ENCODE measurements at regions not wholly inside any gene's neighbourhood (a gene's known extent, or its start where the extent isn't known, plus 50 kb on each side); places are given as distances from the start of the nearest gene placed in this dataset.

DNA sequence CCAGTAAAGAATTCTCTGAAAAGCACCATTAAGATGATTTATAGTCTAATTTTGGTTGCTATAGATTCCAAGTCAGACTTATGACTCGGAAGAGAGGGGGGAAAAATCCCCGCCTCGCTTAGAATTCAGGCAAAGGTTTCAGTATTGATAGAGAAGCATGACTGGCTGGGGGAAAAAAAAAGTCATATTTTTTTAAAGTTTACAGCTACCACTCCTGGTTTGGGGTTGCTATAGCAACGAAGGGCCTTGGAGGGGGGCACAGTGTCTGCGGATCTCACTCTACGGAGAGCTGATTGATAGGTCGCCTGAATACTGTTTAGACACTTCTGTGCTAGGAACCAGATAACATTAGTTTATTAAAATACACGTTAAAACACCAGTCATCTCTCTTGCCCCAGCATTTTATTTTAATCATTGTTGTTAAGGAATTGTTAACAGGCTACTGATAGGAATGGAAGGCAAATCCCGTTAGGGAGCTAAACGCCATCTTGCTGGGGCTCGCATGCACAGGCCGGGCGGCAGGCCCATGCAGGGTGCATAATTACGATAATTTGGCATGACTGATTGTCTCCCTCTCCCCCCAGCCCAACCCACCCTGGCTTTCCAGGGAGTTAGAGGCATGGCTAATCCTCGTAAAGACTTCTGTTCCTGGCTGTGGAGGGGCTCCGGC, 380.0 kb upstream of the XYLT1 start:
- 90% methylated on average over 8 of the region's 16 CpGs for WGBS (ENCODE audit: insufficient coverage)
- no peaks in the 10 kb centered on the region for H3K4me1 Mint-ChIP-seq

More for the DNA sequence above, 380.0 kb upstream of the XYLT1 start:
- Histone ChIP-seq H3K27ac (ENCODE audit: low read length in 2 of 2) (no peak overlapping the region), H3K9ac (ENCODE audit: low read length) (no peak overlapping the region), H3K4me1 (ENCODE audit: control insufficient read depth in 2 of 2, insufficient read depth in 2 of 2, low read length in 2 of 2) (no peaks in the 10 kb centered on the region), H3K9me3 (ENCODE audit: control extremely low read depth in 1 of 3, control insufficient read depth in 2 of 3, insufficient read depth in 1 of 3, low read length in 2 of 3) (peaks cover 0 to 11% (median 3%) of the 10 kb centered on the region in 3 donors), H3K4me3 (ENCODE audit: control extremely low read depth in 1 of 5, extremely low read depth in 1 of 5, insufficient read depth in 1 of 5, low read depth in 2 of 5, low read length in 4 of 5) (no peak overlapping the region), H3K36me3 (replicated peaks in 1 of 2; ENCODE audit: control extremely low read depth in 1 of 2, control insufficient read depth in 1 of 2, extremely low read depth in 1 of 2, insufficient read depth in 2 of 2, low read length in 1 of 2) (no peaks in the 10 kb centered on the region), H4K20me1 (ENCODE audit: control insufficient read depth, insufficient read depth, low read length, poor library complexity, severe bottlenecking) (no peaks in the 10 kb centered on the region), H3K4me2 (replicated peaks; ENCODE audit: low read depth, low read length, poor library complexity, severe bottlenecking) (no peak overlapping the region), H3K79me2 (ENCODE audit: control insufficient read depth, insufficient read depth, low read length) (no peaks in the 10 kb centered on the region), H3K27me3 (replicated peaks in 1 of 4; ENCODE audit: control extremely low read depth in 1 of 4, control insufficient read depth in 3 of 4, insufficient read depth in 4 of 4, low read length in 3 of 4) (no peaks in the 10 kb centered on the region), H2AFZ (ENCODE audit: insufficient read depth, low read depth, low read length, poor library complexity, severe bottlenecking) (no peak overlapping the region)
- H3K27me3 Mint-ChIP-seq = peaks cover 6% of the 10 kb centered on the region
- CTCF ChIA-PET = interaction anchor here (1.0 kb wide), 1 partner anchor 14 kb away, joined by 4 read pairs; no protein-coding TSS in a partner anchor
- H3K27ac Mint-ChIP-seq = no peak overlapping the region
- TF ChIP-seq CTCF (IDR thresholded peaks at IDR 0.05) (no peak), EZH2 (IDR thresholded peaks at IDR 0.05; ENCODE audit: borderline replicate concordance, insufficient read depth, low read depth, low read length, poor library complexity, severe bottlenecking) (no peak)
- H3K9me3 Mint-ChIP-seq (ENCODE audit: insufficient read depth) = peaks cover 4% of the 10 kb centered on the region
- DNase-seq = no peak
- no peak overlapping the region for H3K4me3 Mint-ChIP-seq
- ATAC-seq (ENCODE audit: low read depth) = no peak
- intact Hi-C loops (cut with micrococcal nuclease) = no loop called here
- POLR2A ChIA-PET = no interaction called here

All from B cell (primary cell).